GM19463 (cell line): ENCODE measurements at regions not wholly inside any gene's neighbourhood (a gene's known extent, or its start where the extent isn't known, plus 50 kb on each side); places are given as distances from the start of the nearest gene placed in this dataset.
"Not testable (repeated sequence)": the region's sequence is repeated elsewhere in the genome, so short reads cannot be mapped to it uniquely, and the experiment has no call there.

Experiments used
- ATAC-seq: cut with Tn5 transposase; IDR thresholded peaks from one replicate; pipeline ENCODE4 v1.9.1; 2021; ENCODE audit warnings: mild to moderate bottlenecking, moderate library complexity; ENCODE audit not compliant: unreplicated experiment

DNA sequence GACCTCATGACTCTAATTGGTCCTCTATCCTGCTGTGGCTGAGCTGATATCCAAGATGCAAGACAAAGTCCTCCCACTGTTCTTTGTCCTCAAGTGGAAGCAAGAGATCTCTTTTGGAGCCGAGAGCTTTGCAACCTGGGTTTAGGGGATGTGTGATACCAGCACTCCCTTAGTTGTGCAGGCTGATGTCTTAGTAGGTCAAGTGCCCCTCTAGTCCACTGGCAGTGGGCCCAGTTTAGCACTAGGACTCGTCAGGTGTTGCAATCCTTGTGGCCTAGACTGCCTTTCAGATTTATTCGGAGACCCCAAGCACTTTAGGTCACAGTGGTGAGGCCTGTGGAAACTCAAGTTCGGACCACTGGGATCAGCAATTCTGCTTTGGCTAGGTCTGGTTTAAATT lies 64.0 kb downstream of the GPRASP3 start:
- no peak for ATAC-seq

DNA sequence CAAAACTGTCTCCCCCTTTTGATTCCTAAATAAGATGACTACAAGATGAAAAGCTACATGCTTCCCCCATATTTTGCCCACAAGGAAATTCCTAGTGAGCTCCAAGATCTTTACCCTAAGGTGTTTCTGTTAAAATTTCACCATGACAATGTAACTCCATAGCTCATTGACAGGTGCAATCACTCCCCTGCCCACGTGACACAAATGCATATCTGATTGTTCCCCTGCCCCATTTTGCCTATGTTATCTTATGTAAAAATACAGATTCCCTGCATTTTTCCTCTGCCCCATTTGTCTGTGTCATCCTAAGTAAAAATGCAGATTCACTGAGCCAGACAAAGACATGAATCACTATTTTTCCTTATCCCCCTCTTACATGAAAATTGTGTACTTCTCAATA lies 66.7 kb downstream of the GPRASP3 start:
- no peak for ATAC-seq

DNA sequence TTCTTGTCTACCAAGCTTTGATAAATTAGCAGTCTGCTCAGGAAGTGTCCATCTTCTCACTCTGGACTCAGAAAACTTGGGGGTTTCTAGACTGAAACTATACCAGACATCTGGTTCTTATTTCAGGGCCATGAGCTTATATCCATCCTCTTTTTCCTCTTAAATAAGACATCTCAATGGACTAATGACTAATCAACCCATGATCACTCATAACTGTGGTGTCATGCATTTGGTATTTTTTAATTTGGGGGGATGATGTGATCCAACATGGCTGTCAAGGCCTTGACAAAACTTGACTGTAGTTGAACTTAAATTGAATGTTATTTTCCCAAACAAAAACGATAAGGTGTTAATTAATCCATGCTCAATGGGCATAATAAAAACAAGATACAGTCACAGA lies 87.8 kb downstream of the GPRASP3 start:
- no peak for ATAC-seq

DNA sequence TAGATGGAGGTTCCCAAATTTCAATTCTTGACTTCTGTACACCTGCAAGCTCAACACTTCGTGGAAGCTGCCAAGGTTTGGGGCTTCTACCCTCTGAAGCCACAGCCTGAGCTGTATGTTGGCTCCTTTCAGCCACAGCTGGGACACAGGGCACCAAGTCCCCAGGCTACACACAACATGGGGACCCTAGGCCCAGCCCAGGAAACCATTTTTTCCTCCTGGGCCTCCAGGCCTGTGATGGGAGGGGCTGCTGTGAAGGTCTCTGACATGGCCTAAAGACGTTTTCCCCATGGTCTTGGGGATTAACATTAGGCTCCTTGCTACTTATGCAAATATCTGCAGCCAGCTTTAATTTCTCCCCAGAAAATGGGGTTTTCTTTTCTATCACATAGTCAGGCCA lies 97.7 kb downstream of the GPRASP3 start:
- not testable (repeated sequence) for ATAC-seq

DNA sequence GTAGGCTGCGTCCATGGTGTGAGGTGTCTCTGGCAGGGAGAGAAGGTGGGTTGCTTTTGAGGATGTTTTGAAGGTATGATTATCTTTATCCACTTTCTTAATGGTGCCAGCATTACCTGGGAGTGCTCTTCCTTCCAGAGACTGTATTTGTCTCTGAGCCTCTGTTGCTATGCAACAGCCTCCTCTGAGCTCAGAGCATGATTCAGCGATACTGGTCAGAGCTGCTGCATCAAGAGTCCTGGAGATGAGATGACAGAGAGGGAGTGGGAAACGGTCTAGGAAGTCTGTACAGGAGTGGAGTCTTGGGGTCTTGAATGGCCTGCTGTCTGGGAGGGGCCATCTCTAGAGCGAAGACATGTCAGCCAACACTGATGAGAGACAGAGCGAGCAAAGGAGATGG lies 104.4 kb upstream of the RAB40AL start:
- no peak for ATAC-seq

DNA sequence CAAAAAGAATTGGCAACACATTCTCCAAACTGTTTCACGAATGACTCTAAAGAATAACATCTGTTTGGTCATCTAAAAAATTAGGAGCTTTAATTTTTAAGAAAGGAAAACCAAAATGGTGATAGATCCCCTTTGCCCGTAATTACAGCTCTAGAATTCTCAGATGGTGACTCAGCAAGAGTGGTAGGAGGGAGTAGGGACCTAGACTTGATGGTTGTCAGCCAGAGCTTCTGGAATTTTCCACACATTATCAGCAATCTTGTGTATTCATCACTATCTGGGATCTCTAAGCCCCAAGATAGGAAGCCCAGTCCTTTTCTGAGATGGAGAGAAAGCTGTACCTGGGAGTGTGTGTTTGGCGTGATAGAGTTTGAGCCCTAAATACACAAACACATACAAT lies 103.9 kb upstream of the RAB40AL start:
- ATAC-seq, result no peak

DNA sequence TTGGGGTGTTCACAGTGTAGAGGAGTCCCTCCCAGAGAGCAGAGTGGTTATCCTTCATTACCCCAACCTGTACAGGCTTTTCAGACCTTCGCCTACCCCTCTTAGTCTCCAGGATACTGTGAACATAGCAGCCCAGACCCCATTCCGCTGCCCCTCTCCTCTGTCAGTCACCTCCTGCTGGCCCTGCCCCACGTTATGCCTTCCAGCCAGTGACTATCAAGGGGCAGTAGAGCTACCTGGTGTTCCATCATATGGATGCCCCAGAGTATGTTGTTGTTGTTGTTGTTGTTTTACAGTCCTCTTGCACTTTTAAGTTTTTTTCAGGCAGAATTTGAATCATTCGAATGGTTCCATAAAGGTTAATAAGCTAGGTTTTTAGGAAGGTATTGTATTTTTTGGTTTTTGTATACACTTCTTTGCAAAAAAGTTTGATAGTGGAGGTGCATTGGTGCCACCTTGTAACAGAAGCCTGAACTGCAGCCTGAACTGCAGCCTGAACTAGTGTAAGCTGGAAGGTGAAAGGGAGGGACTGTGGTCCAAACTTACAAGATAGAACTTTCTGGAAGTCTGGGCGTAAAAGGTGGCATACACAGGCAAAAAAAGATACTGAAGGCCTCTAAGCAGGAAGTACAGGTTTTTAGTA lies 101.4 kb upstream of the RAB40AL start:
- no peak for ATAC-seq

DNA sequence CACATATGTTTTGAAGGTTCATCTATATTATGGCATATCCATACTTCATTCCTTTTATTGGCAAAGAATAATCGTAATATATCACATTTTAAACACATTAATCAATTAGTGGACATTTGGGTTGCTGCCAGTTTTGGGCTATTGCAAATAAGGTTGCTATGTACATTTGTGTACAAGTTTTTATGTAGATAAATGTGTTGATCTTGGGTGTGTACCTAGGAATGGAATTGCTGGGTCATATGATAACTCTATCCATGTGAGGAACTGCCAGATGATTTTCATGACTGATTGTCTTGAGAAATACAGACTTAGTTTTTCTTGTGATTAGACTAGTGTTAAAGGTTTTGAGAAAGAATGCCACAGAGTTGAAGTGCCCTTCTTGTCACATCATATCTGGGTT lies 99.2 kb upstream of the RAB40AL start:
- ATAC-seq, result no peak

DNA sequence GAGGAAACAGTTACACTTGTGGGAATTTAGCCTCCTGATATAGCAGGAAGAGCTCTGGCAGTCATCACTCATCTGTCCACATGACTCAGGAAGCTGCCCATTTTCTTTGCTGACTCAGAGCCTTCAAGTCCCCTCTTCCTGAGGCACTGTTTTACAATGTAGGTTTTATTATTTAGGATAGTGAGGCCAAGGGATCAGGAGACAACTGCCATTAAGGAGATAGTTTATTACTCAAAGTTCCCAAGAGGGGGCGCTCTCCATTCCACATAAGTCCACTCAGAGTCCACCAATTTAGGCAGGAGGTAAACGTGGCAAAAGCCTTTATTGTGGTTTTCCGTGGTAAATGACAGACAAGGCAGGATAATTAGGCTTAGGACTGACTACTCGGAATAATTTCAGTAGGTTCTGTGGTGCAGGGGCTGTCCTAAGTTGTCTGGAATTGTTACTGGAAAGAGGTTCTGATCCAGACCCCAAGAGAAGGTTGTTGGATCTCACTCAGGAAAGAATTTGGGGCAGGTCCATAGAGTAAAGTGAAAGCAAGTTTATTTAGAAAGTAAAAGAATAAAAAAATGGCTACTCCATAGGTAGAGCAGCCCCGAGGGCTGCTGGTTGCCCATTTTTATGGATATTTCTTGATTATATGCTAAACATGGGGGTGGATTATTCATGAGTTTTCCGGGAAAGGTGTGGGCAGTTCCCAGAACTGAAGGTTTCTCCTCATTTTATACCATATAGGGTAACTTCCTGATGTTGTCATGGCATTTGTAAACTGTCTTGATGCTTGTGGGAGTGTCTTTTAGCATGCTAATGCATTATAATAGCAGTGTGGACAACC lies 96.0 kb upstream of the RAB40AL start:
- ATAC-seq, result no peak

DNA sequence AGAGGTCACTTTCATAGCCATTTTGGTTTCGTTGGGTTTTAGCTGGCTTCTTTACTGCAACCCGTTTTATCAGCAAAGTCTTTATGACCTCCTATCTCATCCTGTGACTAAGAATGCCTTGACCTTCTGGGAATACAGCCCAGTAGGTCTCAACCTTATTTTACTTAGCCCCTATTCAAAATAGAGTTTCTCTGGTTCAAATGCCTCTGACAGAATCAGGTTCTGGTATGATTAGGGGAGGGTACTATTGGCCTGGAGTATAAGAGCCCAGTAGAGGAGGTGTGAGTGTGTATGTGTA lies 95.4 kb upstream of the RAB40AL start:
- no peak for ATAC-seq

DNA sequence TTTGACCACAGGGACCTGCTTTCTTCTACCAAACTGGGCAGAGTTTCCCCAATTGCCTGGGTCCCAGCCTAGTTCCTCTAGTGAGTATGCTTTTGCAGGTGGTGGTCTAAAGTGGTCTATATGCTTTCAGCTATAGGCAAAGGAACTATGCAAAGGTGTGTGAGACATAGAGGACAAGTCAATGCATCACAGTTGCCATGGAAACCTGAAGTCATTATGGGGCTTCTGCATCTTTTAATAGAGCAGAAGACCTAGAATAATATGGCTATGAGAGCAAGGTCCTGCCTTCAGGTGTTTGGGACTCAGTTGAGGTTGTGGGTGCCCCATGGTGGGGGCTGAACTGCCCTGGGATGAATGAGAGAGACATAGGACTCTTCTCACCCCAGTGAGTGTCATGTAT lies 92.1 kb upstream of the RAB40AL start:
- no peak for ATAC-seq

DNA sequence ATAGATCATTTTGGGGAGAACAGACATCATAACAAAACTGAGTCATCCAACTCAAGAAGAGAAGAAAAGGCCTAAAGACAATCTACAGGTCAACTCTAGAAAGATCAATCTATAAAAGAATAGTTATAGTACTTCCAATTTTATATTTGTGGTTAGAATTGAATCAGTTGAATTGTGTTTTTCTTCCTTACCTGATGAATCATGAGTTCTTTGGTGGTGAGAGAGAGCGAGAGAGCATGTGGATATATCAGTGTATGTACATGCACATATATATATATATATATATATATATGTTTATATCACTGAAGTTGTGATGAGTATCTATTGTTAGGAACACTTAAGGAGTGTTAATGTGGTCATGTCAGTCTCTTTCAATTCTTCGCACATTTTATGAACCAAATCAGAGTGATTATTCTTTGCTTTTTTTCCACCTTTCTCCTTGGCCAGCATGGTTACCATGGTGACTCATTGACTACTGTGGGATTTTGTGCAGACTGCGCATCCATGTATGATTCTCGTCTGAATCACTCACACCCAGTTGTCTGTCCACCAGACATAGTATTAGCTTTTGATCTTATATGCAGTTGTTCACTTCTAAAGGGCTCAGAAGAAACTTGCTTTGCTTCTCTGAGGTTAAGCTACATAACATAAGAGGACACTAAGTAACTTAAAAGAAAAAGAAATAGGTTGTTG lies 90.4 kb upstream of the RAB40AL start:
- no peak for ATAC-seq

DNA sequence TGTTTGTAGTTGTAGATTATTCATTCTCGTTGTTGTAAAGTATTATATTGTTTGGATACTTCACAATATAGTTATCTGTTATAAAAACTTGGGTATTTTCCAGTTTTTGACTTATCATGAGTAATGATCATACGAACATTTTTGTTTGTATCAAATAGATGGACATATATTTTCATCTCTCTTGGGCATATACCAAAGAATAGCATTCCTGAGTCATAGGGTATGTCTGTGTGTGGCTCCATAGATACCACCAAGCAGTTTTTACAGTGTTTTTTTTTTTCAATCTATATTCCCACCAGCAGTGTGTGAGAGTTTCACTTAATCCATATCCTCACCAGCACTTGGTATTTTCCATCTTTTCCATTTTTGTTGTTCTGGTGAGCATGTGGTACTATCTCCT lies 89.7 kb upstream of the RAB40AL start:
- ATAC-seq, result no peak

DNA sequence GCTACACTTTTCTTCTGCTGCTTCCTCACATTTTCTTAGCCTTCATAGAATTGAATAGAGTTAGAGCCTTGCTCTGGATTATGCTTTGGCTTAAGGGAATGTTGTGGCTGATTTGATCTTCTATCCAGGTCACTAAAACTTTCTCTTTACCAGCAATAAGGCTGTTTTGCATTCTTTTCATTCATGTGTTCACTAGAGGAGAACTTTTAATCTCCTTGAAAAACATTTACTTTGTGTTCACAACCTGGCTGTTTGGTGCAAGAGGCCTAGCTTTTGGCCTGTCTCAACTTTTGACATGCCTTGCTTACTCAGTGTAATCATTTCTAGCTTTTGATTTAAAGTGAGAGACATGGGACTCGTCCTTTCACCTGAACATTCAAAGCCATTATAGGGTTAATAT lies 87.7 kb upstream of the RAB40AL start:
- no peak for ATAC-seq

DNA sequence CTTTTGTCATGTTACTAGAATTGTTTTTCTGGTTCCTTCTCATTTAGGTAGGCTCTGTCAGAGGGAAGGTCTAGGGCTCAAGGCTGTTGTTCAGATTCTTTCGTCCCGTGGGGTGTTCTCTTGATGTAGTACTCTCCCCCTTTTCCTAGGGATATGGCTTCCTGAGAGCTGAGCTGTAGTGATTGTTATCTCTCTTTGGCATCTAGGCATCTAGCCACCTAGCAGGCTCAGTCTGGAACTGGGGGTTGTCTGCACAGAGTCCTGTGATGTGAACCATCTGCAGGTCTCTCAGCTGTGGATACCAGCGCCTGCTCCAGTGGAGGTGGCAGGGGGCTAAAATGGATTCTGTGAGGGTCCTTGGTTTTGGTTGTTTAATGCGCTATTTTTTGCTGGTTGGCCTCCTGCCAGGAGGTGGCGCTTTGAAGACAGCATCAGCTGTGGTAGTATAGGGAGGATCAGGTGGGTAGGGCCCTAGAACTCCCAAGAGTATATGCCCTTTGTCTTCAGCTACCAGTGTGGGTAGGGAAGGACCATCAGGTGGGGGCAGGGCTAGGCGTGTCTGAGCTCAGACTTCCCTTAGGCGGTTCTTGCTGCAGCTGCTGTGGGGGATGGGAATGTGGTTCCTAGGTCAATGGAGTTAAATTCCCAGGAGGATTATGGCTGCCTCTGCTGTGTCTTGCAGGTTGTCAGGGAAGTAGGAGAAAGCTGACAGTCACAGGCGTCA lies 78.1 kb upstream of the RAB40AL start:
- not testable (repeated sequence) for ATAC-seq

DNA sequence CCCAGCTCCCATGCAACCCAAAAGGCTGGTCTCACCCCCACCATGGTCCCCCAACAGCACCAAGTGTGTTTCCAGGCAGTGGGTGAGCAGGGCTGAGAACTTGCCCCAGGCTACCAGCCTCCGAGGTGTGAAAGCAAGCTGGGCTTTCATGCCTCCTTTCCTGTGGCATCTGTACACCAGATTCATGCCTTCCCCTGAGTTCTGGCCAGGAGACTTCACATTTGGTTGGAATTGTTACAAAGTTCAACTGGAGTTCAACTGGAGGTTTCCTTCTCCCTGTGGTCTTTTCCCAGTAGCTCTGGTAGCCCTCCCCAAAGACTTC lies 77.6 kb upstream of the RAB40AL start:
- ATAC-seq, result peak; percentile 9

DNA sequence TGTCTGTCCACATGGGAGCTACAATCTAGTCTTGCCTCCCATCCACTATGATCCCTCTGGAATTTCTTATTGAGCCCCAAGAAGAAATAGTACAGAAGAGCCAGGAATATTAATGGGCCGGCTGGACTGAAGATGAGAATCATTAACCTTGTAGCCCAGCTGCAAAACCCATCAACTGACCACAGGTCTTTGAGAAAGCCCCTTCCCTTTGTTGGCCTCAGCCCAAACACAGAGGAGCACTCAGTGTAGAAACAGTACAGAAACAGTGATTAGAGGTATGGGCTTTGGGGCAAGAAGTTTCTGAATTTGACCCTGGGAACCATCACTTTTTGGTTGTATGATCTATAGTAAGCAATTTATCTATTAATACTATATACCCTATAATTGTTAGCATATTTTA lies 76.8 kb upstream of the RAB40AL start:
- ATAC-seq, result peak; percentile 60

DNA sequence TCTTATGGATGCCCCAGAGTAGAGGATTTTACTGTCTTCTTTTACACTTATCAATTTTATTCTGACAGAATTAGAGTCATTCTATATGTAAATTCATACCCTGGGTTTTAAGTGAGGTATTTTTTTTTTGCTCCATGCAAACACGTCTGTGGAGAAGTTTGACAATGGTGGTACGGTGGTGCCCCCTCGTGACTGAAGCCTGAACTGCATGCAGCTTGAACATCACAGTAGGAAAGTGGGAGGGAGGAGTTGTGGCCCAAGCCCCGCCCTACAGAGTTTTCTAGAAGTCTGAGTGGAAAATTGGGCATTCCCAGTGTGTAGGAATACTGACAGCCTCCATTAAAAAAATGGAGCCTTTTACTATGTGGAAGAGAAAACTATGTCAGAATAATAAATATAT lies 73.3 kb upstream of the RAB40AL start:
- peak; percentile 79 for ATAC-seq

DNA sequence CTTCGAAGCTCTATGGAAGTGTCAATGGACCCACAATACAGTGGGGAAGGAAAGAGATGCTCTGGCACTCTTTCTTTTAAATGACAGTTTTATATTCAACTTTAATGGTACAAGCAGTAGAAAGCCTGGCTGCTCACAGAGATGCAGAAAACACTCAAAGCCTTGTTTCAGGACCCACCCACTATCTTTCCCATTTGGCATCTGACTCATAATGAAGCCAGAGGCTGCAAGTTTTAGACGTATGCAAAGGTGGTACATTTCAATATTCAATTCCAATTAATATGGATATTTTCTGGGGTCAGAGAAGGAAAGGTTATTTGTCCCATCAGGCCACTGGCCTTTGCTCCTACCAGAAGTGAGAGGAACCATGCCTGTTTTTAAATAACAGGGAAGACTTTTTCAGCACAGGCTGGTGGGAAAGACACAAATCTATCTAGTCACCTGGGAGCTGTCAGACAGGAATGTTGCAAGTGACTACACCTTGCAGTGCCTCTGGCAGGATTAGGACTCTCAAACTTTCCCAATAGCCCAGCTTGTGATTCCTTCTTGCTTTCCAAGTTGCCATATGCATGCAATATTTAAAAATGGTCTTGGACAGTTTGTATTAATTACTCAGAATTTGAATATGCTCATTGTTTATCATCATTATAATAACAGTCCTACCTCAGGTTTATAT lies 70.0 kb upstream of the RAB40AL start:
- ATAC-seq, result no peak

DNA sequence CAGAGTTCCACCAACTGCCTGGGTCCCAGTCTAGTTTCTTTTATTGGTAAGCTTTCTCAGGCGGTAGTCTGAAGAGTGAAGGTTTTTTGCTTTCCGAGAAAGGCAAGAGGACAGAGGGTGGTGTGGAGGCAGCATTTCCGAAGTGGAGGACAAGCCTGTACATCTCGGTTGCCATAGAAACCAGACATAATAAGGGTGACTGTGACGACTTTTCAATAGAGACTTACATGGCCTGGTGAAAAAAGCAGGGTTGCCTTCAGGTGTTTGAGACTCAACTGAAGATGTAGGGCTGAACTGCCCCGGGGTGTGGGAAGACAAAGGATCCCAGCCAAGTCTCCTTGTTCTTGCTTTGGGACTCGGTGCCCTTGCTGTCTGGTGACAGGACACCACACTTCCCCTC lies 53.6 kb upstream of the RAB40AL start:
- no peak for ATAC-seq
